Chondrocyte (in vitro differentiated cells): ENCODE measurements at regions not wholly inside any gene's neighbourhood (a gene's known extent, or its start where the extent isn't known, plus 50 kb on each side); places are given as distances from the start of the nearest gene placed in this dataset.

Experiments
- DNase-seq: peaks from one replicate; pipeline ENCODE4 v3.0.0; 2021; ENCODE audit warnings: mixed read lengths, low spot score
- H3K27ac Mint-ChIP-seq: one replicate; pipeline ENCODE4 v1.8.0; 2021; ENCODE audit warnings: mild to moderate bottlenecking, moderate library complexity, mixed read lengths; ENCODE audit not compliant: unreplicated experiment
- H3K27me3 Mint-ChIP-seq: 2 replicates; pipeline ENCODE4 v1.8.0; 2021; ENCODE audit warnings: low read depth, mixed read lengths
- H3K36me3 Mint-ChIP-seq: 2 replicates; pipeline ENCODE4 v1.8.0; 2021; ENCODE audit warnings: low read depth, mixed read lengths
- H3K4me1 Mint-ChIP-seq: 2 replicates; pipeline ENCODE4 v1.8.0; 2021; ENCODE audit warnings: low read depth, mild to moderate bottlenecking, mixed read lengths
- H3K4me3 Mint-ChIP-seq: one replicate; pipeline ENCODE4 v1.8.0; 2021; ENCODE audit warnings: mild to moderate bottlenecking, moderate library complexity, mixed read lengths; ENCODE audit not compliant: unreplicated experiment
- H3K9me3 Mint-ChIP-seq: 2 replicates; pipeline ENCODE4 v1.8.0; 2021; ENCODE audit warnings: low read depth, mixed read lengths
- CTCF ChIP-seq: fragments of 200-600 bp; sonication (generic); IDR thresholded peaks from 2 replicates; pipeline ENCODE4 v1.5.0; 2021; ENCODE audit warnings: antibody characterized with exemption, mild to moderate bottlenecking, moderate library complexity

GRCh38 chr4:181008164-181008563 is 1235.0 kb upstream of the TENM3 start:
- no peak overlapping the region for H3K4me3 Mint-ChIP-seq
- H3K27ac Mint-ChIP-seq: no peak overlapping the region
- peaks cover 8% of the 10 kb centered on the region for H3K4me1 Mint-ChIP-seq
- peaks cover 2% of the 10 kb centered on the region for H3K27me3 Mint-ChIP-seq
- H3K9me3 Mint-ChIP-seq: peaks cover 3% of the 10 kb centered on the region
- no peak for TF ChIP-seq CTCF
- no peak for DNase-seq
- peaks cover 2% of the 10 kb centered on the region for H3K36me3 Mint-ChIP-seq

GRCh38 chr4:181013162-181013561 is 1230.0 kb upstream of the TENM3 start:
- Mint-ChIP-seq H3K4me1 (peaks cover 1% of the 10 kb centered on the region), H3K27me3 (peaks cover 2% of the 10 kb centered on the region), H3K9me3 (peaks cover 15% of the 10 kb centered on the region), H3K36me3 (peaks cover 2% of the 10 kb centered on the region), H3K27ac (no peak overlapping the region), H3K4me3 (no peak overlapping the region)
- no peak for DNase-seq
- no peak for TF ChIP-seq CTCF

GRCh38 chr4:181017038-181017437 is 1226.2 kb upstream of the TENM3 start:
- Mint-ChIP-seq H3K36me3 (peaks cover 2% of the 10 kb centered on the region), H3K4me3 (no peak overlapping the region), H3K4me1 (no peaks in the 10 kb centered on the region), H3K27me3 (peaks cover 2% of the 10 kb centered on the region), H3K27ac (no peak overlapping the region), H3K9me3 (peaks cover 15% of the 10 kb centered on the region)
- TF ChIP-seq CTCF: no peak
- DNase-seq: no peak

- DNase-seq: no peak
- H3K36me3 Mint-ChIP-seq: peaks cover 1% of the 10 kb centered on the region
- TF ChIP-seq CTCF: no peak
- H3K27me3 Mint-ChIP-seq: peaks cover 3% of the 10 kb centered on the region
- H3K4me1 Mint-ChIP-seq: no peaks in the 10 kb centered on the region
- no peak overlapping the region for H3K4me3 Mint-ChIP-seq
- no peak overlapping the region for H3K27ac Mint-ChIP-seq
- peaks cover 18% of the 10 kb centered on the region for H3K9me3 Mint-ChIP-seq
Measured at GRCh38 chr4:181018472-181018871, 1224.7 kb upstream of the TENM3 start.

- Mint-ChIP-seq H3K27me3 (peaks cover 3% of the 10 kb centered on the region), H3K4me1 (no peaks in the 10 kb centered on the region), H3K27ac (no peak overlapping the region), H3K9me3 (peaks cover 15% of the 10 kb centered on the region), H3K36me3 (peaks cover 1% of the 10 kb centered on the region), H3K4me3 (no peak overlapping the region)
- no peak for DNase-seq
- TF ChIP-seq CTCF: no peak
Measured at GRCh38 chr4:181018913-181019312, 1224.3 kb upstream of the TENM3 start.
